Renal pelvis (tissue), 1 donor: ENCODE measurements at regions not wholly inside any gene's neighbourhood (a gene's known extent, or its start where the extent isn't known, plus 50 kb on each side); places are given as distances from the start of the nearest gene placed in this dataset.

Experiments used
- DNase-seq: peaks from one replicate; pipeline ENCODE4 v3.0.0-alpha.2; 2013

DNA sequence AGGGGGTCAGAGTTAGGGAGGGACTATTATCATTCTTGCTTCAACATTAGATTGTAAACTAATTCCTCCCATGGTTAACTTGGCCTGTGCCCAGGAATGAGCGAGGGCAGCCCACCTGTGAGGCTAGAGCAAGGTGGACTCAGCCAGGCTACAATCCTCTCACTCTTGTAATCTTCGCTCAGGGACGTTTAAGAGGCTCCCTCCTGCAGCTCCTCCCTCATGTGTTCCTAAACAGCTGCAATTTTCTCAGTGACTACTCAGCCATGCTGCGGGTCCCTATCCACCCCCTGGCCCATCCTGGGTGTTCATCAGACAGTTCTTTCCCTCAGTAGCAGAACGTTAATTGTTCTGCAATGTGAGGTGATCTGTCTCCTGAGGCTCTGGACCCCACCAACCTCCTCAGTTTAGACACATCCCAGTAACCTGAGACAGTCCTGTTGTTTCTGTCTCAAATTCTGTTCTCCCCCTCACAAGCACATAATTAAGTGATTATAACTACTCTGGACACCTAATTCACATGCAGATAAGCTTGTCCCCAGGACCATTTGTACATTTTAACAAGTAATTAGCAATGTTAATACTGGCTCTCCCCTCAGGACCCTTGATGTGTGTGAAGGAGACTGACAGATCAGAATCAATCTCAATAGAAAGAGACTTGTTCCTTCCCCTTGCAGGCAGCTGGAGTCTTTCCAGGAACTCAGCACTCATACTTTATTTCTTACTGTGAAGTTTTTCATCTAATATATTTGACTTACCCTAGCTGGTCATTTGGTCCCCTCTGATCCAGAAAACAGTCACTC is 337.2 kb upstream of the B3GAT1 start:
- no peak for DNase-seq

DNA sequence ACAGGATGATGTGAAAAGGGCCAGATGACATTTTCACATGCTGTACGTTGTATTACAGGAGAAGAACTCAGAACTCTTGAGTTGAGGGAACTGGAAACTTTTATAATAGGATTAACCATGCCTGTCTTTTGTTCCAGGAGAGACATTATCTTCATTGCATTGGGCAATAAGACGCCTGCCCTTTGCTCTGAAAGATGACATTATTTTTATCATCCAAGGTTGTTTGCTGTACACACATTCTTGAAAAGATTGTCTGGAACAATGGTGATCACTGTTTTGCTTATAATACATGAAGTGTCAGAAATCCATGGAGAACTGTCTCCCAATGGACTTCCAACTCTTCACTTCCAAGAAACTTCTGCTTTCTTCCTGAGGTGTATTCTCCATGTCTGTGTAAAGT is 334.6 kb upstream of the B3GAT1 start:
- DNase-seq: no peak

- no peak for DNase-seq
Measured at GRCh38 chr11:134745456-134745855, 333.4 kb upstream of the B3GAT1 start.

DNA sequence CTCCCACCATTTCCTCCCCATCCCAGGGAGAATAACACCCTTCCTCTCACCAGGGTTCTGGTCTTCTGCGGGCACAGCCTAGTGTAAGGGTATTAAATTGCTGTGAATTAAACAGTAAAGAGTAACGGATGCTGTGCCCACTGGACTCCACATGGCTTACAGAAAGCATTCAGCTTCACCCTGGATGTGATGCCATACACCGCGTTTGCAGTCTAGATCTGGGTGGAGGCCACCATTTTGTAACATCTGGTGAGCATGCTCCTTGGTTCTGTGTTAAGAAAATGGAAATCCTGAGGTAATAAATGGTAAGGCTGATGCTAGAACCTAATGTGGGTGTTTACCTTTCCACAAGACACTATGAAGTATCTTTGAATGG is 331.8 kb upstream of the B3GAT1 start:
- DNase-seq: no peak

- no peak for DNase-seq
Measured at GRCh38 chr11:134742956-134743819, 331.1 kb upstream of the B3GAT1 start.

- DNase-seq: no peak
Measured at GRCh38 chr11:134742224-134742612, 330.2 kb upstream of the B3GAT1 start.

GRCh38 chr11:134741453-134742223 is 329.6 kb upstream of the B3GAT1 start:
- no peak for DNase-seq

DNA sequence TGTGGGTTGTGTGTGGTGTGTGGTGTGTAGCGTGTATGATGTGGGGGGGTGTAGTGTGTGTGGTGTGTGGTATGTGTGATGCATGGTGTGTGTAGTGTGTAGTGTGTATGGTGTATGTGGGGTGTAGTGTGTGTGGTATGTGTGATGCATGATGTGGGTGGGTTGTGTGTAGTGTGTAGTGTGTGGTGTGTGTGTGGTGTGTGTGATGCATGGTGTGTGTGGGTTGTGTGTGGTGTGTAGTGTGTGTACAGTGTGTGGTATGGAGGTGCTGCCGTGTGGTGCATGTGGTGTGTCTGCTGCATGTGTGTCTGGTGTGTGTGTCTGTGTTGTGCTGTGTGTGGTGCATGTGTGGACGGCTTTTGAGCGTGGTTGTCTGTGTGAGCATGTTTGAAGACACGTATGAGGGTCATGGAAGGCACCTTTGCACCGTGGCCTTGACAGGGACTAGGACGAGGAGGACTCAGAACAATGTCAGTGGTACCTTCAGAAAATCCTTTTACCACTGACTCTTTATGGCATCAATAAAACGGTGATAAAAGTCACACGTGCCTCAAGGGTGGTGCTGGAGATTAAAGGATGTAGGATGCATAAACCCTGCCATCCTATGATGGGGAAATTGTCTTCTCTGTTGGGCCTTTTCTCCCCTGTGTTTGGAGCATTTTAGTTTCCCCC is 328.7 kb upstream of the B3GAT1 start:
- DNase-seq: no peak

GRCh38 chr11:134739136-134739535 is 327.1 kb upstream of the B3GAT1 start:
- DNase-seq: no peak

DNA sequence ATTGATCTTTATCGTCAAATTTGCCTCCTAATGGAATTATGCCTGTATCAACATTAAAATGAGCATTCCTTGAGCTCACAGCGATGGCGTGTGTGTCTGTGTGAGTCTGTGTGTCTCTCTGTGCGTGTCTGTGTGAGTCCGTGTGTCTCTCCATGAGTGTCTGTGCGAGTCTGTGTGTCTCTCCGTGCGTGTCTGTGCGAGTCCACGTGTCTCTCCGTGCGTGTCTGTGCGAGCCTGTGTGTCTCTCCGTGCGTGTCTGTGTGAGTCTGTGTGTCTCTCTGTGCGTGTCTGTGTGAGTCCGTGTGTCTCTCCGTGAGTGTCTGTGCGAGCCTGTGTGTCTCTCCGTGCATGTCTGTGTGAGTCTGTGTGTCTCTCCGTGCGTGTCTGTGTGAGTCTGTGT is 326.5 kb upstream of the B3GAT1 start:
- no peak for DNase-seq

DNA sequence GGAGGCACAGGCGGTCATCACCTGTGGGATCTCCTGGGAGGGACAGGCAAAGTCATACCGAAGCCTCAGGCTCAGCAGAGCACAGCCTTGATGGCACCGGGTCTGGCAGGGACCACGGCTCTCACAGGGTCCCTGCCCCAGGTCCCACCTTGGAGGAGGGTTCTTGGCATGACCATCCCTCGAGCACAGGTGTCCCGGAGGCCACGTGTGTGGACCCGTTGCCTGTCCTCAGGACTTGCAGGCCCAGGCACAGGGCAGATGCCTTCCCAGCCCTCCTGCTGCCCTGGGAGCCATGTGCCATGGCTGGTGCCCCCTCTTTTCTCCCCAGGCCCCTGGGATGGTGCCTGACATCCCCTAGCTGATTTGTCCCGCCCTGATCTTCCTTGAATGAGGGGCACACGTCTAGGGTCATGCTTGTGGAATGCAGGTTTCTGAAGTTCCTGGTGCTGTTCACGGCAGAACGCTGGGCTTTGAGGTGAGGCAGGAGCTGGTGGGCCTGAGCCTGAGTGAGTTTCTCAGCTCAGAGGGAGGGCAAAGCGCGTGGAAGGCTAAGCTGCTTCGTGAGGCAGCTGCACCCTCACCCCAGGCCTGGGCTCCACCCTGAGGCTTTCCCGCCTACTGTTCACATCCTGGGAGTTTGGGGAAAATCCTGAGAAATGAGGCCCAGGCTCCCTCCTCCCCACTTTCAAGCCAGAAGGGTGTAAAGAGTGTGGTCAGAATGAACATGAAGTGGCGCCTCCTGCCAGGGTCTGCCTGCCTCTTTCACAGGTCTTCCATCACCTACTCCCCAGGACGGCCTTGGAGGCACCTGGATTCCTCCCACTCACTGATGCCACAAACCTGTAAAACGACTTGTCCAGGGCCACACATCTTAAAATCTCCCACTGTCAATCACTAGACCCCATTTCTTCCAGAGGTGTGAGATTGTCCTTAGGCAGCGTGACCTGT is 325.8 kb upstream of the B3GAT1 start:
- DNase-seq: no peak

DNA sequence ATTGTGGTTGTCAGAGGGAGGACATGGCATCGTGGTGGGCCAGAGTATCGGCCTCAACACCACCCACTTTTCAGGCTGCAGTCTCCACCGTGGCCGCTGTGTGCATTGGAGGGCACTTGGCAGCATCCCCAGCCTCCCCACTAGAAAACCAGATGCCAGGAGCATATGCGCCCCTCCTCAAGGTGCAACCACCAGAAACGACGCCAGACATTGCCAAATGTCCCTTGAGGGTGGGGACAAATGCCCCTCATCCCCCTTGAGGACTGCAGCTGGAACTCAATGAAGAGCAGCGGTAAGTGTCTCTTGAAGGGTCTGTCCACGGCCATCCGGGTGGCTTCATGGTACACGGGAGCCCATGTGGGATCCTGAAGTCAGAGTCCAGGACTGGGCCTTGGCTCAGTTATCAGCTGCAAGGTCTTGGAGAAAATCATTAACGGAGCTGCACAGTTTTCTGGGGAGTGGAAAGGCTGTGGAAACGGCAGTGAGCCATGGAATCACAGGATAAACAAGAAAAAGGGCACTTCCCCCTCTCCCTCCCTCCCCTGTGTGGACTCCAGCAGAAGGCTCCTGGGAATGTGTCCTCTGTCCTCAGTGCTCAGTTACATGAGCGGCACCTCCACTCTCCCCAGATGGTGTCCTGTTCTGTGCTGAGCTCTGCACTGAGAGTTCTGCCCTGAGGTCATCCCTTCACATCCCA is 324.4 kb upstream of the B3GAT1 start:
- DNase-seq: no peak

DNA sequence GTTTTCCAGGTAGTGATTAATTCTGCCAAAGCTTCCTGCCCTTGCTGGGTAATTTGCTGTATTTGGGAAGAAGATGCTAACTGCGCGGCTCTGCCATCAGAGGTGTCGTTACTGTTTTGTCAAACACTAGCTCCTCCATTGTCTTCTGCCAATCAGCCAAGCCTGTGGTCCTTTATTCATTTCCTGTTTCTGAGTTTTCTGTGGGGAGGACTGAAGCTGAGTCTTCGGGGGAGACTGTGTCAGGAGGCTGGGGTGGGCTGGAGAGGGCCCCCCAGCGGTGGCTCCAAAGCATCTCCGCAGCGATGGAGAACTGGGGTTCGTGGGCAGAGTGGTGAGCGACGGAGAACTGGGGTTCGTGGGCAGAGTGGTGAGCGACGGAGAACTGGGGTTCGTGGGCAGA is 322.9 kb upstream of the B3GAT1 start:
- no peak for DNase-seq

GRCh38 chr11:134734141-134734845 is 322.3 kb upstream of the B3GAT1 start:
- DNase-seq: no peak

DNA sequence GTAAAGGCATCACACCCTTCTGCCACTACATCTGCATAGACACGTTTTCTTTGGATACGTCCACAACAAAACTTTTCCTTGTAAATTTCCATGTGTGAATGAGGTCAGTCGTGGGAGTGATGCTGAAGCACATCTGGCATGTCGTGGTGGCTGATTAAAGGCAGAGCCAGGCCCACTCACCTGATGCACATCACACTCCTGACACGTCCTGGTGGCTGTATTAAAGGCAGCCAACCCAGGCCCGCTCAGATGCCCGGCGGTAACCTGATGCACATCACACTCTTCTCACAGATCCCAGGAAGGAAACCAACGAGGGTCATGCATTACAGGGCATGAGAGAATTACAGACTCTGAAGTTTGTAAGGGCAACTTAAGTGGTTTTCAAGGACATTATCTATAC is 321.6 kb upstream of the B3GAT1 start:
- no peak for DNase-seq

GRCh38 chr11:134731213-134731961 is 319.3 kb upstream of the B3GAT1 start:
- DNase-seq: no peak

- no peak for DNase-seq
Measured at GRCh38 chr11:134730561-134731212, 318.6 kb upstream of the B3GAT1 start.

- DNase-seq: no peak
Measured at GRCh38 chr11:134730101-134730500, 318.1 kb upstream of the B3GAT1 start.
